WTC11 (cell line): ENCODE measurements at regions not wholly inside any gene's neighbourhood (a gene's known extent, or its start where the extent isn't known, plus 50 kb on each side); places are given as distances from the start of the nearest gene placed in this dataset.

Experiments
- ATAC-seq: fragments of 200-7000 bp; cut with Tn5 transposase; 2 replicates; pipeline ENCODE4 v1.10.0; 2021; ENCODE audit warnings: mild to moderate bottlenecking, moderate library complexity
- CTCF ChIA-PET: fragments of 300-600 bp; sonication (Branson Sonifier 250); formaldehyde crosslinking; loops from one replicate; lab custom pipeline; 2021; ENCODE audit warnings: antibody characterized with exemption; lab: Charles Lee
- POLR2A ChIA-PET: fragments of 350-600 bp; sonication (Branson Sonifier 250); formaldehyde crosslinking; loops from one replicate; lab custom pipeline; 2021; ENCODE audit warnings: antibody characterized with exemption; lab: Charles Lee
- DNase-seq: peaks from one replicate; pipeline ENCODE4 v3.0.0; 2021; ENCODE audit warnings: low spot score
- H3K27ac Mint-ChIP-seq: 2 replicates; pipeline ENCODE4 v1.8.0; 2021; ENCODE audit warnings: mixed read lengths
- H3K27me3 Mint-ChIP-seq: 2 replicates; pipeline ENCODE4 v1.8.0; 2021; ENCODE audit warnings: low read depth, mild to moderate bottlenecking, moderate library complexity, mixed read lengths
- H3K36me3 Mint-ChIP-seq: 2 replicates; pipeline ENCODE4 v1.8.0; 2021; ENCODE audit warnings: mixed read lengths
- H3K4me1 Mint-ChIP-seq: 2 replicates; pipeline ENCODE4 v1.8.0; 2022; ENCODE audit warnings: mixed read lengths
- H3K4me3 Mint-ChIP-seq: 2 replicates; pipeline ENCODE4 v1.8.0; 2021; ENCODE audit warnings: mild to moderate bottlenecking, moderate library complexity, mixed read lengths
- H3K9me3 Mint-ChIP-seq: 2 replicates; pipeline ENCODE4 v1.8.0; 2021; ENCODE audit warnings: mixed read lengths
- ATF6 ChIP-seq: sonication (generic); formaldehyde crosslinking; IDR thresholded peaks from 2 replicates; pipeline ENCODE4 v1.8.1; 2023; ENCODE audit warnings: mild to moderate bottlenecking, missing genetic modification reagents
- CBFB ChIP-seq: sonication (generic); formaldehyde crosslinking; IDR thresholded peaks from 2 replicates; pipeline ENCODE4 v1.8.1; 2022; ENCODE audit warnings: mild to moderate bottlenecking, low read depth, missing genetic modification reagents
- CDX4 ChIP-seq: fragments of 250-450 bp; sonication (Bioruptor Pico); IDR thresholded peaks from 2 replicates; pipeline ENCODE4 v1.9.0; 2021; ENCODE audit warnings: moderate library complexity, mild to moderate bottlenecking, inconsistent platforms, borderline replicate concordance
- CREB1 ChIP-seq: sonication (generic); formaldehyde crosslinking; IDR thresholded peaks from 2 replicates; pipeline ENCODE4 v1.8.0; 2023; ENCODE audit warnings: mild to moderate bottlenecking, missing genetic modification reagents
- ELF4 ChIP-seq: sonication (generic); formaldehyde crosslinking; IDR thresholded peaks from 2 replicates; pipeline ENCODE4 v1.8.1; 2022; ENCODE audit warnings: low read depth, mild to moderate bottlenecking, moderate library complexity, missing genetic modification reagents
- FOXJ3 ChIP-seq: sonication (generic); formaldehyde crosslinking; IDR thresholded peaks from 2 replicates; pipeline ENCODE4 v1.9.0; 2021; ENCODE audit warnings: missing genetic modification reagents, mild to moderate bottlenecking, borderline replicate concordance
- GTF2I ChIP-seq: fragments of 250-450 bp; sonication (Bioruptor Pico); conservative IDR thresholded peaks from 2 replicates; pipeline ENCODE4 v1.4.0; 2021; ENCODE audit warnings: mild to moderate bottlenecking
- IRF1 ChIP-seq: sonication (generic); formaldehyde crosslinking; IDR thresholded peaks from 2 replicates; pipeline ENCODE4 v1.8.0; 2023; ENCODE audit warnings: missing genetic modification reagents
- IRF2 ChIP-seq: sonication (generic); formaldehyde crosslinking; IDR thresholded peaks from 2 replicates; pipeline ENCODE4 v1.8.0; 2022; ENCODE audit warnings: low read depth, missing genetic modification reagents, borderline replicate concordance
- NR3C1 ChIP-seq: sonication (generic); formaldehyde crosslinking; conservative IDR thresholded peaks from 2 replicates; pipeline ENCODE4 v1.8.1; 2023; ENCODE audit warnings: low read depth, mild to moderate bottlenecking, missing genetic modification reagents
- OVOL2 ChIP-seq: fragments of 250-450 bp; sonication (Bioruptor Pico); IDR thresholded peaks from 2 replicates; pipeline ENCODE4 v1.9.0; 2021; ENCODE audit warnings: mild to moderate bottlenecking, borderline replicate concordance
- SMAD4 ChIP-seq: sonication (generic); formaldehyde crosslinking; IDR thresholded peaks from 2 replicates; pipeline ENCODE4 v1.8.0; 2022; ENCODE audit warnings: mild to moderate bottlenecking, missing genetic modification reagents
- SOX15 ChIP-seq: fragments of 250-450 bp; sonication (Bioruptor Pico); IDR thresholded peaks from 2 replicates; pipeline ENCODE4 v1.9.0; 2021; ENCODE audit warnings: mild to moderate bottlenecking
- TCF7 ChIP-seq: sonication (generic); formaldehyde crosslinking; IDR thresholded peaks from 2 replicates; pipeline ENCODE4 v1.8.0; 2022; ENCODE audit warnings: mild to moderate bottlenecking, low read depth, missing genetic modification reagents, moderate library complexity
- ZNF219 ChIP-seq: sonication (generic); formaldehyde crosslinking; IDR thresholded peaks from 2 replicates; pipeline ENCODE4 v1.8.0; 2023; ENCODE audit warnings: missing genetic modification reagents, mild to moderate bottlenecking, borderline replicate concordance
- ZNF232 ChIP-seq: sonication (generic); formaldehyde crosslinking; IDR thresholded peaks from 2 replicates; pipeline ENCODE4 v1.8.0; 2022; ENCODE audit warnings: mild to moderate bottlenecking, missing genetic modification reagents
- ZNF671 ChIP-seq: fragments of 250-450 bp; sonication (Bioruptor Pico); IDR thresholded peaks from 2 replicates; pipeline ENCODE4 v1.8.0; 2021; ENCODE audit warnings: mild to moderate bottlenecking
- TF ChIP-seq, protein P1 (sequence below): fragments of 250-450 bp; sonication (Bioruptor Pico); IDR thresholded peaks from 2 replicates; pipeline ENCODE4 v1.8.0; 2021; ENCODE audit warnings: mild to moderate bottlenecking
- TF ChIP-seq, protein P2 (sequence below): sonication (generic); formaldehyde crosslinking; conservative IDR thresholded peaks from 2 replicates; pipeline ENCODE4 v1.8.1; 2023; ENCODE audit warnings: mild to moderate bottlenecking, low read depth, missing genetic modification reagents, moderate library complexity
- TF ChIP-seq, protein P3 (sequence below): sonication (generic); formaldehyde crosslinking; IDR thresholded peaks from 2 replicates; pipeline ENCODE4 v1.8.0; 2022; ENCODE audit warnings: mild to moderate bottlenecking, missing genetic modification reagents

GRCh38 chr2:145041706-145042105 is 521.8 kb upstream of the ZEB2 start:
- Mint-ChIP-seq H3K36me3 (no peaks in the 10 kb centered on the region), H3K9me3 (no peaks in the 10 kb centered on the region), H3K27ac (no peak overlapping the region), H3K4me3 (no peak overlapping the region), H3K27me3 (no peaks in the 10 kb centered on the region), H3K4me1 (peaks cover 15% of the 10 kb centered on the region)
- CTCF ChIA-PET = no interaction called here
- no peak for DNase-seq
- POLR2A ChIA-PET = no interaction called here
- TF ChIP-seq, protein P1, sequence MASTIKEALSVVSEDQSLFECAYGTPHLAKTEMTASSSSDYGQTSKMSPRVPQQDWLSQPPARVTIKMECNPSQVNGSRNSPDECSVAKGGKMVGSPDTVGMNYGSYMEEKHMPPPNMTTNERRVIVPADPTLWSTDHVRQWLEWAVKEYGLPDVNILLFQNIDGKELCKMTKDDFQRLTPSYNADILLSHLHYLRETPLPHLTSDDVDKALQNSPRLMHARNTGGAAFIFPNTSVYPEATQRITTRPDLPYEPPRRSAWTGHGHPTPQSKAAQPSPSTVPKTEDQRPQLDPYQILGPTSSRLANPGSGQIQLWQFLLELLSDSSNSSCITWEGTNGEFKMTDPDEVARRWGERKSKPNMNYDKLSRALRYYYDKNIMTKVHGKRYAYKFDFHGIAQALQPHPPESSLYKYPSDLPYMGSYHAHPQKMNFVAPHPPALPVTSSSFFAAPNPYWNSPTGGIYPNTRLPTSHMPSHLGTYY (CRISPR knock-in tag) = no peak
- TF ChIP-seq ATF6 (no peak), NR3C1 (CRISPR knock-in tag) (no peak), CDX4 (CRISPR knock-in tag) (no peak), IRF2 (no peak), CREB1 (CRISPR knock-in tag) (no peak), ZNF671 (CRISPR knock-in tag) (no peak), ELF4 (CRISPR knock-in tag) (no peak), TCF7 (CRISPR knock-in tag) (no peak), ZNF232 (no peak), IRF1 (CRISPR knock-in tag) (no peak), GTF2I (CRISPR knock-in tag) (no peak), SOX15 (CRISPR knock-in tag) (no peak), CBFB (CRISPR knock-in tag) (no peak), OVOL2 (CRISPR knock-in tag) (no peak), ZNF219 (CRISPR knock-in tag) (no peak), SMAD4 (CRISPR knock-in tag) (no peak), FOXJ3 (CRISPR knock-in tag) (no peak)
- TF ChIP-seq, protein P2, sequence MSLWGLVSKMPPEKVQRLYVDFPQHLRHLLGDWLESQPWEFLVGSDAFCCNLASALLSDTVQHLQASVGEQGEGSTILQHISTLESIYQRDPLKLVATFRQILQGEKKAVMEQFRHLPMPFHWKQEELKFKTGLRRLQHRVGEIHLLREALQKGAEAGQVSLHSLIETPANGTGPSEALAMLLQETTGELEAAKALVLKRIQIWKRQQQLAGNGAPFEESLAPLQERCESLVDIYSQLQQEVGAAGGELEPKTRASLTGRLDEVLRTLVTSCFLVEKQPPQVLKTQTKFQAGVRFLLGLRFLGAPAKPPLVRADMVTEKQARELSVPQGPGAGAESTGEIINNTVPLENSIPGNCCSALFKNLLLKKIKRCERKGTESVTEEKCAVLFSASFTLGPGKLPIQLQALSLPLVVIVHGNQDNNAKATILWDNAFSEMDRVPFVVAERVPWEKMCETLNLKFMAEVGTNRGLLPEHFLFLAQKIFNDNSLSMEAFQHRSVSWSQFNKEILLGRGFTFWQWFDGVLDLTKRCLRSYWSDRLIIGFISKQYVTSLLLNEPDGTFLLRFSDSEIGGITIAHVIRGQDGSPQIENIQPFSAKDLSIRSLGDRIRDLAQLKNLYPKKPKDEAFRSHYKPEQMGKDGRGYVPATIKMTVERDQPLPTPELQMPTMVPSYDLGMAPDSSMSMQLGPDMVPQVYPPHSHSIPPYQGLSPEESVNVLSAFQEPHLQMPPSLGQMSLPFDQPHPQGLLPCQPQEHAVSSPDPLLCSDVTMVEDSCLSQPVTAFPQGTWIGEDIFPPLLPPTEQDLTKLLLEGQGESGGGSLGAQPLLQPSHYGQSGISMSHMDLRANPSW = no peak
- TF ChIP-seq, protein P3, sequence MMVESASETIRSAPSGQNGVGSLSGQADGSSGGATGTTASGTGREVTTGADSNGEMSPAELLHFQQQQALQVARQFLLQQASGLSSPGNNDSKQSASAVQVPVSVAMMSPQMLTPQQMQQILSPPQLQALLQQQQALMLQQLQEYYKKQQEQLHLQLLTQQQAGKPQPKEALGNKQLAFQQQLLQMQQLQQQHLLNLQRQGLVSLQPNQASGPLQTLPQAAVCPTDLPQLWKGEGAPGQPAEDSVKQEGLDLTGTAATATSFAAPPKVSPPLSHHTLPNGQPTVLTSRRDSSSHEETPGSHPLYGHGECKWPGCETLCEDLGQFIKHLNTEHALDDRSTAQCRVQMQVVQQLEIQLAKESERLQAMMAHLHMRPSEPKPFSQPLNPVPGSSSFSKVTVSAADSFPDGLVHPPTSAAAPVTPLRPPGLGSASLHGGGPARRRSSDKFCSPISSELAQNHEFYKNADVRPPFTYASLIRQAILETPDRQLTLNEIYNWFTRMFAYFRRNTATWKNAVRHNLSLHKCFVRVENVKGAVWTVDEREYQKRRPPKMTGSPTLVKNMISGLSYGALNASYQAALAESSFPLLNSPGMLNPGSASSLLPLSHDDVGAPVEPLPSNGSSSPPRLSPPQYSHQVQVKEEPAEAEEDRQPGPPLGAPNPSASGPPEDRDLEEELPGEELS (CRISPR knock-in tag) = no peak
- no peak for ATAC-seq
